HCT116 (cell line): ENCODE measurements at regions not wholly inside any gene's neighbourhood (a gene's known extent, or its start where the extent isn't known, plus 50 kb on each side); places are given as distances from the start of the nearest gene placed in this dataset.

Experiments used
- ATAC-seq: fragments of 200-7000 bp; cut with Tn5 transposase; 2 replicates; pipeline ENCODE4 v1.9.1; 2020; ENCODE audit warnings: mild to moderate bottlenecking, moderate library complexity
- BruUV-seq: library from RNA; stranded (reverse); fragments of 400-500 nt; replicated peaks from 2 replicates; lab custom pipeline; 2021; lab: Mats Ljungman, UMichigan
- CTCF ChIA-PET: fragments of 300-600 bp; sonication (Branson Sonifier 250); formaldehyde crosslinking; loops from one replicate; lab custom pipeline; 2021; ENCODE audit warnings: antibody characterized with exemption; lab: Charles Lee
- POLR2A ChIA-PET: fragments of 300-600, 350-600 bp; sonication (Branson Sonifier 250); formaldehyde crosslinking; loops from one replicate; lab custom pipeline; 2021; ENCODE audit warnings: antibody characterized with exemption; lab: Charles Lee
- RAD21 ChIA-PET, 2 experiments: fragments of 300-600 bp; sonication (Branson Sonifier 250); formaldehyde crosslinking; loops; one replicate each; lab custom pipeline; 2023; ENCODE audit warnings: low total read pairs in 2 of 2; ENCODE audit not compliant: uncharacterized antibody in 2 of 2, unreplicated experiment in 2 of 2, low non-redundant PET in 1 of 2; lab: Charles Lee
- DNase-seq: peaks from one replicate; pipeline ENCODE4 v3.0.0-alpha.2; 2010; ENCODE audit warnings: low read depth, low spot score
- H2AFZ ChIP-seq: fragments of 200-600 bp; shearing (Covaris generic), sonication (generic); 2 replicates; pipeline ENCODE4 v1.6.1; 2017; ENCODE audit warnings: low read depth, mixed run types, mixed read lengths, antibody characterized with exemption, low read length; ENCODE audit not compliant: poor library complexity, severe bottlenecking
- H3K27ac ChIP-seq: 2 replicates; pipeline ENCODE4 v1.5.1; 2012; ENCODE audit warnings: low read depth, low read length
- H3K27me3 ChIP-seq: fragments of 200-600 bp; sonication (generic); 2 replicates; pipeline ENCODE4 v1.6.1; 2016; ENCODE audit warnings: mixed run types, low read length, mixed read lengths; ENCODE audit not compliant: insufficient read depth
- H3K36me3 ChIP-seq, 2 experiments: fragments of 200-500 bp in 1 of 2; fragments of 200-600 bp in 1 of 2; sonication (Bioruptor generic) in 1 of 2; sonication (generic) in 1 of 2; 2 replicates each; pipeline versions ENCODE4 v1.5.1 to v1.6.1; 2014 to 2016; ENCODE audit warnings: low read length in 2 of 2, inconsistent platforms in 1 of 2, mixed read lengths in 1 of 2, mixed run types in 1 of 2; ENCODE audit not compliant: insufficient read depth in 2 of 2, control insufficient read depth in 1 of 2
- H3K4me1 ChIP-seq, 2 experiments: fragments of 200-600 bp in 1 of 2; sonication (generic) in 1 of 2; 2 replicates each; pipeline versions ENCODE4 v1.5.1 to v1.6.1; 2012 to 2017; ENCODE audit warnings: low read length in 2 of 2, inconsistent platforms in 1 of 2, mild to moderate bottlenecking in 1 of 2, mixed read lengths in 1 of 2, mixed run types in 1 of 2, moderate library complexity in 1 of 2; ENCODE audit not compliant: insufficient read depth in 2 of 2, control insufficient read depth in 1 of 2
- H3K4me2 ChIP-seq: fragments of 200-600 bp; sonication (generic); 2 replicates; pipeline ENCODE4 v1.6.1; 2017; ENCODE audit warnings: mixed run types, low read length, mixed read lengths
- H3K4me3 ChIP-seq, 2 experiments: fragments of 200-600 bp in 1 of 2; sonication (generic) in 1 of 2; replicated peaks in 1 of 2; 2 replicates each; pipeline ENCODE4 v1.5.1; 2011 to 2016; ENCODE audit warnings: low read length in 2 of 2, control low read depth in 1 of 2, low read depth in 1 of 2, mild to moderate bottlenecking in 1 of 2, mixed read lengths in 1 of 2, mixed run types in 1 of 2
- H3K79me2 ChIP-seq: fragments of 200-600 bp; sonication (generic); 2 replicates; pipeline ENCODE4 v1.6.1; 2017; ENCODE audit warnings: mild to moderate bottlenecking, mixed run types, low read length, moderate library complexity, mixed read lengths; ENCODE audit not compliant: insufficient read depth
- H3K9ac ChIP-seq: fragments of 200-600 bp; sonication (generic); 2 replicates; pipeline ENCODE4 v1.6.1; 2016; ENCODE audit warnings: low read length, mixed read lengths
- H3K9me2 ChIP-seq: fragments of 200-600 bp; sonication (generic), shearing (Covaris generic); 2 replicates; pipeline ENCODE4 v1.6.1; 2017; ENCODE audit warnings: mixed run types, mild to moderate bottlenecking, moderate library complexity; ENCODE audit not compliant: insufficient read depth
- H3K9me3 ChIP-seq, 2 experiments: fragments of 200-500 bp in 1 of 2; fragments of 200-600 bp in 1 of 2; sonication (Bioruptor generic) in 1 of 2; sonication (generic) in 1 of 2; 2 replicates each; pipeline ENCODE4 v1.6.1; 2014 to 2017; ENCODE audit warnings: low read length in 2 of 2, mixed read lengths in 2 of 2, inconsistent platforms in 1 of 2, low read depth in 1 of 2, mild to moderate bottlenecking in 1 of 2, mixed run types in 1 of 2, moderate library complexity in 1 of 2; ENCODE audit not compliant: control insufficient read depth in 1 of 2, insufficient read depth in 1 of 2
- H4K20me1 ChIP-seq: fragments of 200-600 bp; sonication (generic), shearing (Covaris generic); 2 replicates; pipeline ENCODE4 v1.6.1; 2017; ENCODE audit warnings: mixed run types, mild to moderate bottlenecking, moderate library complexity; ENCODE audit not compliant: insufficient read depth
- ATF3 ChIP-seq: IDR thresholded peaks from 2 replicates; pipeline ENCODE4 v1.6.1; 2012
- ELF1 ChIP-seq: IDR thresholded peaks from 2 replicates; pipeline ENCODE4 v1.6.1; 2012; ENCODE audit warnings: low read depth, borderline replicate concordance
- EZH2phosphoT487 ChIP-seq: fragments of 200-600 bp; IDR thresholded peaks from 2 replicates; pipeline ENCODE4 v1.6.1; 2018; ENCODE audit warnings: antibody characterized with exemption, borderline replicate concordance
- FOSL1 ChIP-seq: IDR thresholded peaks from 2 replicates; pipeline ENCODE4 v1.6.1; 2012; ENCODE audit warnings: low read depth
- JUND ChIP-seq: IDR thresholded peaks from 2 replicates; pipeline ENCODE4 v1.6.1; 2012
- MAX ChIP-seq: IDR thresholded peaks from 2 replicates; pipeline ENCODE4 v1.6.1; 2012
- RAD21 ChIP-seq: IDR thresholded peaks from 2 replicates; pipeline ENCODE4 v1.6.1; 2012; ENCODE audit warnings: low read depth, mild to moderate bottlenecking
- SP1 ChIP-seq: IDR thresholded peaks from 2 replicates; pipeline ENCODE4 v1.6.1; 2012; ENCODE audit warnings: low read depth
- SRF ChIP-seq: IDR thresholded peaks from 2 replicates; pipeline ENCODE4 v1.6.1; 2012; ENCODE audit warnings: low read depth
- YY1 ChIP-seq: IDR thresholded peaks from 2 replicates; pipeline ENCODE4 v1.6.1; 2011; ENCODE audit warnings: low read length, low read depth, moderate library complexity, mild to moderate bottlenecking; ENCODE audit not compliant: insufficient replicate concordance; ENCODE audit errors: extremely low read depth
- intact Hi-C: fragments of 100-400 bp; cut with micrococcal nuclease; formaldehyde crosslinking; loops from 2 replicates; pipeline ENCODE4 v1.10.0; 2022
- TF ChIP-seq, protein P1 (sequence below): IDR thresholded peaks from 2 replicates; pipeline ENCODE4 v1.6.1; 2011; ENCODE audit warnings: mild to moderate bottlenecking, low read length, moderate library complexity; ENCODE audit not compliant: insufficient replicate concordance; ENCODE audit errors: extremely low read depth

DNA sequence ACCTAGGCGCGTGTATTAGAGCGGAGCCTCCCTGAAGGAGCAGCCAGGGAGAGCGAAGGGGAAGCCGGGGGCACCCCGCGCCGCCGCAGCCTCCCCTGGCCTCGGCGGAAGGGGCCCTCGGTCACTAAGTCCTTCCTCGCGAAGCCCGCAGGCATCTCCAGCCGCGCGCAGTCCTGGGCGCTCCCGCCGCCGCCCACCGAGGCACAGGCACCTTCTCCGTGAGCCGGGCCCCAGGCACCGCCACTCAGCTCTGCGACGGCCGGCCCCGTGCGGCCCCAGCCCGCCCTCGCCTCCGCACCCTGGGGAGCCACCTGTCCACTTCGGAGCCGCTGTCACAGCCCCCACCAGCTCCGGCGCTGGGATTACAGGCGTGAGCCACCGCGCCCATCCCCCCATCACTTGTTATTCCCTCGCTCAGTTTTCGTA lies 80.8 kb downstream of the ZNF467 start:
- H3K36me3 ChIP-seq = no peaks in the 10 kb centered on the region
- ChIA-PET CTCF (no interaction called here), POLR2A (no interaction called here), RAD21 (no interaction called here)
- no peak overlapping the region for H2AFZ ChIP-seq
- TF ChIP-seq FOSL1 = no peak
- no peak overlapping the region for H3K4me2 ChIP-seq
- H3K4me1 ChIP-seq = peaks cover 5 to 12% of the 10 kb centered on the region in 2 experiments
- no peaks in the 10 kb centered on the region for H4K20me1 ChIP-seq
- H3K9me2 ChIP-seq = no peaks in the 10 kb centered on the region
- BruUV-seq = no TSS peak
- H3K9ac ChIP-seq = no peak overlapping the region
- no peaks in the 10 kb centered on the region for H3K9me3 ChIP-seq
- H3K79me2 ChIP-seq = no peaks in the 10 kb centered on the region
- ATAC-seq = no peak
- intact Hi-C loops = no loop called here
- no peak for DNase-seq
- no peaks in the 10 kb centered on the region for H3K27me3 ChIP-seq
- no peak overlapping the region for H3K27ac ChIP-seq
- no peak overlapping the region for H3K4me3 ChIP-seq

GRCh38 chr7:149692056-149692455 lies 81.3 kb downstream of the ZNF467 start:
- Histone ChIP-seq H3K4me1 (peaks cover 5 to 12% of the 10 kb centered on the region in 2 experiments), H4K20me1 (no peaks in the 10 kb centered on the region), H2AFZ (no peak overlapping the region), H3K27ac (no peak overlapping the region), H3K27me3 (no peaks in the 10 kb centered on the region), H3K9me3 (no peaks in the 10 kb centered on the region), H3K9ac (no peak overlapping the region), H3K4me2 (no peak overlapping the region), H3K9me2 (no peaks in the 10 kb centered on the region), H3K79me2 (no peaks in the 10 kb centered on the region), H3K4me3 (no peak overlapping the region), H3K36me3 (no peaks in the 10 kb centered on the region)
- CTCF ChIA-PET = interaction anchor here (1.5 kb wide), 1 partner anchor 12 kb away, joined by 4 read pairs; no protein-coding TSS in a partner anchor
- BruUV-seq = no TSS peak
- no peak for TF ChIP-seq MAX
- no peak for TF ChIP-seq ATF3
- TF ChIP-seq RAD21 = no peak
- TF ChIP-seq ELF1 = no peak
- TF ChIP-seq EZH2phosphoT487 = no peak
- TF ChIP-seq, protein P1, sequence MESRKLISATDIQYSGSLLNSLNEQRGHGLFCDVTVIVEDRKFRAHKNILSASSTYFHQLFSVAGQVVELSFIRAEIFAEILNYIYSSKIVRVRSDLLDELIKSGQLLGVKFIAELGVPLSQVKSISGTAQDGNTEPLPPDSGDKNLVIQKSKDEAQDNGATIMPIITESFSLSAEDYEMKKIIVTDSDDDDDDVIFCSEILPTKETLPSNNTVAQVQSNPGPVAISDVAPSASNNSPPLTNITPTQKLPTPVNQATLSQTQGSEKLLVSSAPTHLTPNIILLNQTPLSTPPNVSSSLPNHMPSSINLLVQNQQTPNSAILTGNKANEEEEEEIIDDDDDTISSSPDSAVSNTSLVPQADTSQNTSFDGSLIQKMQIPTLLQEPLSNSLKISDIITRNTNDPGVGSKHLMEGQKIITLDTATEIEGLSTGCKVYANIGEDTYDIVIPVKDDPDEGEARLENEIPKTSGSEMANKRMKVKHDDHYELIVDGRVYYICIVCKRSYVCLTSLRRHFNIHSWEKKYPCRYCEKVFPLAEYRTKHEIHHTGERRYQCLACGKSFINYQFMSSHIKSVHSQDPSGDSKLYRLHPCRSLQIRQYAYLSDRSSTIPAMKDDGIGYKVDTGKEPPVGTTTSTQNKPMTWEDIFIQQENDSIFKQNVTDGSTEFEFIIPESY = no peak
- TF ChIP-seq YY1 = no peak
- no peak for TF ChIP-seq JUND
- TF ChIP-seq FOSL1 = no peak
- TF ChIP-seq SP1 = no peak
- TF ChIP-seq SRF = no peak
- intact Hi-C loops = no loop called here
- DNase-seq (no peak), ATAC-seq (no peak)
- POLR2A ChIA-PET = no interaction called here
- RAD21 ChIA-PET = no interaction called here
